HG03045 (cell line): ENCODE measurements at regions not wholly inside any gene's neighbourhood (a gene's known extent, or its start where the extent isn't known, plus 50 kb on each side); places are given as distances from the start of the nearest gene placed in this dataset.
"Not testable (repeated sequence)": the region's sequence is repeated elsewhere in the genome, so short reads cannot be mapped to it uniquely, and the experiment has no call there.

Experiments used
- ATAC-seq: cut with Tn5 transposase; IDR thresholded peaks from one replicate; pipeline ENCODE4 v1.9.1; 2021; ENCODE audit warnings: mild to moderate bottlenecking, moderate library complexity; ENCODE audit not compliant: unreplicated experiment

DNA sequence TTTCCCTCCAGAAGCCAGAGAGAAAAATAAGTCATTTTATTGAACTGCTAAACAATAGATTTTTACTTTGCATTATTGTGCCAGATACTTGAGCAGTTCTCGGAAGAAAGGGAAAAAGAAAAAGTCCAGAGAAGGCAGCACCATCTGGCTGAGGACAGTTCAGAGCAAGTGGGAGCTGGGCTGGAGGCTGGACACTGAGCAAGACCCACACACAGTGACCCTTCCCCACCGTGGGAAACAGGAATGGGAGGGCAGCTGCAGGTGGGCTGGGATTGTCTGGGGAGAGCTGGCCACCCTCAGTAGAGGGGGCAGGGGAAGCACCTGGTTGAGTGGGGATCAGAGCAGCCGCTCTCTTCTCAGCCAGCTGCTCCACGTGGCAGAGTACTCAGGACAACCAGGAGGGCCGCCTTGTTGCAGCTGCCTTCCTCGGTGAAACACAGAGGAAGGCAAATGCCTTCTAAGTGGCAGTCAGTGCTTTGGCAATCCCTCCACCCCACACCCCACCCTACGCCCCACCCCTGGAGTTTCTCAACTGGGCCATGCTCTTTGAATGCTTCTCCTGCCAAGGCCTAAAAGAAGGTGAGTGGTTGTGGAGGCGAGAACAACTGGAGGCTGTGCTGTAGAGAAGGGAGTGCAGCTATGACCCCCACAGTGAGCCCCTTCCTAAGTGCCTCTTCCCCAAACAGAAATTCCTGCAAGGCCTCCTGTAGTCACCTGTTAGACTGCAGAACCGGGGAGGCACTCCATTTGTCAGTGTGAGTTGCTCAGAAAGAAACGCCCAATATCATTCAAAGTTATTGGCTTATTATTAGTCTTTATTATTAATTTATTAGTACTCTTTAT is 179.3 kb downstream of the ZIC5 start:
- no peak for ATAC-seq

DNA sequence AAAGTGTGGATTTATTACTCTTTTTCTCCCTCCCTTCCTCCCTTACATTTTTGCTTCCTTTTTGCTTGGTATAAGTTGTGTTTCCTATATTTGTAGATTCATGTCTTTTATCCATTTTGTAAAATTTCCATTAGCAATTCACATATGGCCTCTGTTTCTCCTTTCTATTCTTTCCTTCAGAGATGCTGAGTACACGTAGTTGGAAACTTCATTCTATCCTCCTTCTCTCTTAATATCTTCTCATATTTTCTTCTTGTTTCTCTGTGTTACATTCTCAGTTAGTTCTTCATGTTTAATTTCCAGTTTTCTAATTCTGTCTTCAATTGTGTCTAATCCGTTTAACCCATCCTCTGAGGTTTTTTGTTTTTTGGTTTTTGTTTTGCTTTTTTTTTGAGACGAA is 188.9 kb downstream of the ZIC5 start:
- no peak for ATAC-seq

DNA sequence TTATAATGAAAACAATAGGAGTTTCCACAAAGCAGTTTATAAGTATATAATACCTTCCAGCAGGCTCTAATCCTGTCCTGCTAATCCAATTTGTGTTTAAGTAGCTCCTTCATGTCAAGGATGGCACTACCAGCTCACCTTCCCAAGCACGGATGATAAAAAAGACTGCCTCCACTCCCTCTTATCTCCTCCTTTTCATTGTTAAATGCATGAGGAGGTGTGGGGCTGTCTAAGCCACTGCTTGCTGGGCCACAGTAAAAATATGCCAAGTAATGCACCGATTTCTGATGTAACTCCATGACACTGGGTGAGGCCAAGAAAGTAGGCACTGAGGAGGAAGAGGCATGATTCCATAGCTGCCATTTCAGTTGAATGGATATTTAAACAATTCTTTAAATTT is 193.1 kb downstream of the ZIC5 start:
- ATAC-seq, result no peak

DNA sequence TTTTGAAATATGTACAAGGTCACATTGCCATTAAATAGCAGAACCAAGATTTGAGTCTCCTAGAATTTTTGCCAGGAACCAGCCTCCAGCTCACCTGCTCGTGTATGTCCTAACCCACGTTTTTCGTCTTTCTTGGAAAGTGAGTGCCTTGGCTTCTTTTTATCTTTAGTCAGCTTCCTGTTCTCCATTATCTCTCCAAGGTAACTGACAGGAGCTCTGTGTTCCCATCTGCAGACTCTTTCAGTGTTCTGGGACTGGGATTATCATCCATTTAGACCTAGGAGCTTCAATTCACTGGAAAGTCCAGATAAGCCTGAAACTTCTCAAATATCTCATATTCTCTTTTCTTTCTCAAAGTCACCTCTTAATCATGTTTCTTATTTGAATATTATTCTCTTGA is 193.7 kb downstream of the ZIC5 start:
- no peak for ATAC-seq

DNA sequence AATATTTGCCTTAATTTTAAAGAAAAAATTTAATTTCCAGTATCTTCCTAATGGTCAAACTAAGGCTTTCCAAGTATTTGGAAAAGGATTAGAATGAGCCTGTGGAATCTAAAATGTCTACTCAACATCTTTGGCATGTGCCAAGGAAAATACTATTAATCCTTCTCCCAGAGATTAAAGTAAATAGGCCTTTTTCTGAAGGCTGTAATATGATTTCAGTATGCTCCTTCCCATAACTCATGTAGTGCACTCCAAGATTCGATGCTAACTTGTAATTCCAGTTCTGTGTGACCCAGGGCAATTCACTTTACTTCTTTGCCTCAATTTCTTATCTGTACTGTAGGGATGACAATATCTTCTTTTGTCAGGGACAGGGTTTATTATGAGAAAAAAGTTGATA is 196.9 kb downstream of the ZIC5 start:
- no peak for ATAC-seq

DNA sequence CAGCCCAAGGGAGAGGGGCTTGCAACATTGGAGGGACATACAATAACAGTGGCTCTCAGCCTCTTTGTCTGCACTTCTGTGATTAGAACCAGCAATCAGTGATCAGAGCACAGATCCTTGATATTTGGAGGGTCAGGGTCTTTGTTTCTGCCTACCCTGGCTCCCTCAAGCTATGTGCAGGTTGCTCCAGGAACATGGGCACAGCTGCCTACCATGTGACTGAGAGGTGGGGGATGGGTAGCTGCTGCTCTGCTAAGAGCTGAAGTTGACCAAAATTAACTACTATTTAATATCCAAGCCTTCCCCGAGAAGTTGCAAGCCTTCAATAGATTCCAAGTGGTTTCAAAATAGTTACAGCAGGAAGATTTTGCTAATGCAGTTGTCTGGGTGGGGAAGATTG is 202.6 kb downstream of the ZIC5 start:
- no peak for ATAC-seq

DNA sequence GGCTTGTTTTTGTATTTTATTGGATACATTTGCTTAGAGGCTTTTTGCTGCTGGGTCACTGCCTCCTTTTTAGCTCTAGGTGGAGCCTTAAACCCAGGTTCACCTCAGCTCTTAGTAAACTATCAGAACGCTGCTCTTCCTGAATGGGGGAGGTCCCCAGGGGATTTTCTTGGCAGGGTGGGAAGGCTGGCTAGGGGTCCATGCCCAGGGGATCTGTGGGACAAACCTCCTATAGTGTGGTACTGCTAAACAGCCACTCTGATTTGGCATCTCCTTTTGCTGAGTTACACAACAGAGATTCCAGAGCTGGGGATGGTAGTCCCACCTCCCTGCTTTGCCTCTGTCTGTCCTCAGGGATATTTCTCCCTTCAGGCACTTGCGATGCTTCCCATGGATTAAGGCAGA is 204.9 kb downstream of the ZIC5 start:
- ATAC-seq, result no peak

DNA sequence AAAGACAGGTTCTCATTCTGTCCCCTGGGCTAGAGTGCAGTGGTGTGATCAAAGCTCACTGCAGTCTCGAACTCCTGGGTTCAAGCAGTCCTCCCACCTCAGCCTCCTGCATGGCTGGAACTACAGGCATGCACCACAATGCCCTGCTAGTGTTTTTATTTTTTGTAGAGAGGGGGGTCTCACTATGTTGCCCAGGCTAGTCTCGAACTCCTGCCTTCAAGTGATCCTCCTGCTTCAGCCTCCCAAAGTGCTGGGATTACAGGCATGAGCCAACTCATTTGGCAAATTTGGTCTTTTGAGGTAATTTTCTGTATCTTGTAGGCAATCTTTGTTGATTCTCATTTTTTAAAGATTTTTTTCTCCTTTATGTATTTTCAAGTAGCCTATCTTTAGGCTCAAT is 205.7 kb downstream of the ZIC5 start:
- ATAC-seq, result no peak

DNA sequence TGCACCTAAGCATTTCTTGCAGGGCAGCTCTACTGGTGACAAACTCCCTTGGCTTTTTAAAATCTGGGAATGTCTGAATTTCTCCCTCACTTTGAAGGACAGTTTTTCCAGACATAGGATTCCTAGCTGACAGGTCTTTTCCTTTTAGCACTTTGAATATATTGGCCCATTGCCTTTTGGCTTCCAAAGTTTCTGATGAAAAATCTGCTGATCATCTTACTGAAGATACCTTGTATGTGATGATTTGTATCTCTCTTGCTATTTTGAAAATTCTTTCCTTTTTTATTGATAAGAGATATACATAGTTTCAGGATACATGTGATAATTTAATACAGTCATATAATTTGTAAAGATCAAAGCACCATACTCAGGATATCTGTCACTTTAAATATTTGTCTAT is 211.1 kb downstream of the ZIC5 start:
- no peak for ATAC-seq

DNA sequence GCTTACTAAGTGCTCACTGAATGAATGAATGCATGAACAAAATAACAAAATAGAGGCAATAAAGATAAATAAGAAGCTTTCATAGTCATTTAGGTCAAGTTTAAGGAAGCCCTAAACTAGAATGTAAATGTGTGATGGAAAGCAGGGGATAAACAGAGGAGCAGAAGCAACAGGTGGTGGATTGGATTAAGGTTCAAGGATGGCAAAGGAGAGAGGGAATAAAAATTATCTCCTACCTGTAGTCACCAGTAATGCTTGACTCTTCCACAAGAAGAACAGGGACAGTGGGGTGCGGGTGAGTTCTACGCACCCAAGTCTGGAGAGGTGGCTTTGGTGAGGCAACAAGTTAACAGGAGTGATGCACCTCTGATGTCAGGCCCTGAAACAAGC is 212.4 kb downstream of the ZIC5 start:
- ATAC-seq, result no peak

DNA sequence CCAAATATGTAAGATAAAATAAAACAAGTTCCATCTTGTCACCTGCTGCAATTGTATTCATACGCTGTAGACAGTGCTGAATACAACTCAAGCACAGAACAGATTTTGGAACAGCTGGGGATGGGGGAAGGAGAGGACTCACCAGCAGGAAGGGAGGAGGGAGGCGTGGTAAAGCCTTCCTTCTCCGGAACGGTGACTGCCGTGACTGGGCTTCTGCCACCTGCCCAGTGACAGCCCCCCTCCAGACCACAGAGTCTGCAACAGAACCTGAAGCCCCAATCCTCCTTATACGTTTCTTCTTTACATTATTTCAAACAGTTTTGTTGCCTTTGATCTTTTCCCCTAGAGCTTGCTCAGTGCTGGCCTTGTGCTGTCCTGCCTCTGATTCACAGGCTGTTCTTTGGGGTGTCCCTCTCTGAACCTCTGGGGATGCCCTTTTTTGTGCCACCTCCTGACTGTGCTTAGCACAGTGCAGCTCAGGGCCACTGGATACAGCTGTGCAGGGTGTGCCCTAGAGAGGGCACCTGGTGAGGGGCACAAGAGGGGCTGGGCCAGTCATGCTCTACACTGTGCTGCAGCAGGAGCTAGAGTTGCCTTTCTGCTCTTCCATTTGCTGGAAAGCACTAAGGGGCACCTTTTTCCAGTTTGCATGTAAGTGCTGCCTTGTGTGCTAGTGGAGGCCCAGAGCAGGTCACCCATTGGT is 213.0 kb downstream of the ZIC5 start:
- no peak for ATAC-seq

DNA sequence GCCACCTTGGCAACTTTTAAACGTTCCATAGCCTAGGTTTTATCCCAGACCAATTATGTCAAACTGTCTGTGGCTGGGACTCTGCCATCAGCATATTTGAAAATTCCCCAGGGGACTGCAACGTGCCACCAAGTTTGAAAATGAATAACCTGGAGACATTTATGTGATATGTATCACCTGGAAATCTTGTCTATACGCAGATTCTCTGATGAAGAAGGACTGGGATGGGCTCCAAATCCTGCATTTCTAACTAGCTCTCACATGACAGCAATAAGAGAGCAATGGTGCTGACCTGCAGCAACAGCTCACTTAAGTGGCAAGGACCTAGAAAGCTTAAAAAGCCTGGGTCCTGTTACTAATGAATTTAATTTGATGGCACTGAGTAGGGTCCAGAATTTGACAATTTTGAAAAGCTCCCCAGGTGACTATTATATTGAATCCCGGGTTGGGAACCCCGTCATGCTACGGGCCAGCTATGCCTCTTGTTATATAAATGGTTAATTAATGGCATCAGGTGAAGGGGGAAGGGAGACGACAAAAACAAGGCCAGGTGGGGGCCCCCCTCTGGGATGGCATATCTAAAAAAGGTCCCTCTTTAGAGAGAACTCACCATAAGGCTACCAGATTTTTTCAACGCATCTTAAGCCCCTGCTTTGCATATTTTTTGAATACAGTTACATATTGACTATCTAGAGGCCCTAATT is 213.7 kb downstream of the ZIC5 start:
- ATAC-seq, result no peak

DNA sequence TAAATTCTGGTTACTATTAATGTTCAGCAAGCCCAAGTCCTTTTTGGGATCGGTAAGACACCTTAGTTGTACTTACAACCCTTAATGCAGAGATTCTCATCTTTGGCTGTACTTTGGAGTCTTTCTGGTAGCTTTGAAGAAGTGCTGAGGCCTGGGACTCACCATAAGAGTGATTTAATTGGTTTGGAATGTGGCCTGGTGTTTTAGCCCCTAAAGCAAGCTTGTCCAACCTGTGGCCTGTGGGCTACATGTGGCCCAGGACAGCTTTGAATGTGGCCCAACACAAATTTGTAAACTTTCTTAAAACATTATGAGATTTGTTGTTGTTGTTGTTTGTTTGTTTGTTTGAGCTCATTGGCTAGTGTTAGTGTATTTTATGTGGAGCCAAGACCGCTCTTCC is 215.3 kb downstream of the ZIC5 start:
- no peak for ATAC-seq

DNA sequence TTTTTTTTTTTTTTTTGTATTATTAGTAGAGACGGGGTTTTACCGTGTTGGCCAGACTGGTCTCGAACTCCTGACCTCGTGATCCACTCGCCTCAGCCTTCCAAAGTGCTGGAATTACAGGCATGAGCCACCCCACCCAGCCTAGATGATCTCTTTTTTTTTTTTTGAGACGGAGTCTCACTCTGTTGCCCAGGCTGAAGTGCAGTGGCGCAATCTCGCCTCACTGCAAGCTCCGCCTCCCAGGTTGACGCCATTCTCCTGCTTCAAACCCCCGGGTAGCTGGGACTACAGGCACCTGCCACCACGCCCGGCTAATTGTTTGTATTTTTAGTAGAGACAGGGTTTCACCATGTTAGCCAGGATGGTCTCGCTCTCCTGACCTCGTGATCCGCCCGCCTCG is 216.8 kb downstream of the ZIC5 start:
- not testable (repeated sequence) for ATAC-seq

DNA sequence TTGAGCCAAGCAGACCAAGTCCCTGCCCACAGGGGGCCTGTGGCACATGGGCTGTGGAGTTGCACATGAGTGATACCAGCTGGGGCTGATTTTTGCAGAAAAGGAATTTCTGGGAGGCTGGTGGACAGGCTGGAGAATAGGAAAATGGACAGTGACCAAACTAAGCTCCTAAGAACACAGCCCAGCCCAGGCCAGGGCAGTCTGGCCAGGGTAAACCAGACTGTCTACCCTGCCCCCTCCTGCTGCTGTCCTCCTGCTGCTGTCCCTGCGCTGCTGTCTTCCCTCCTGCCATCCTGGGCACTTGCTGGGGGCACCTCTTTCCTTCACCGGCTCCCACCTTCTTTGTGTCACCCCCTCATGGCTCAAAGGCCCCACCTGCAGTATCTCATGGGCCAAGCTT is 219.2 kb downstream of the ZIC5 start:
- ATAC-seq, result no peak

DNA sequence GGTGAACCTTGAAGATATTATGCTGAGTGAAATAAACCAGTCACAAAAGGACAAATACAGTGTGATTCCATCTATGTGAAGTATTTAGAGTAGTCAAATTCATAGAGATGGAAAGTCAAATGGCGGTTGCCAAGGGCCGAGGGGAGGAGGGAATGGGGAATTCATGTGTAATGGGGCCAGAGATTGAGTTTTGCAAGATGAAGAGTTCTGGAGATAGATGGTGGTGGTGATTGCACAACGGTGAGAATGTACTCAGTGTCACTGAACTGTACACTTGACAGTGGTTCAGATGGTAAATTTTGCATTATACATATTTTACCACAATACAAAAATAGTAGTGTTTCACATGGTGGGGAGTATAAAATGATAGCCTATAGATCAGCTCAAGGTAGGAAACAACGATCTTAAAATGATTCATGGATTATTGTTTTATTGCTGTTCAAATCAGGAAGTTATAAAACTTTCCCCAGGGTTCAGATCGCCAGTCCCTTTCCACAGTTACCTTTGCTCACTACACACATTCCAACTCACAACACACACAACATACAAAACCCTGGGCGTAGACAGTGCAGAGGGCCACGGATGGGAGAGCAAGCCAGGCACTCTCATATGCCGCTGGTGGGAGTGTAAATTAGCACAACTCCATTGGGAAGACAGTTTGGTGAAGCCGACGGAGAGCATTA is 219.9 kb downstream of the ZIC5 start:
- ATAC-seq, result no peak

DNA sequence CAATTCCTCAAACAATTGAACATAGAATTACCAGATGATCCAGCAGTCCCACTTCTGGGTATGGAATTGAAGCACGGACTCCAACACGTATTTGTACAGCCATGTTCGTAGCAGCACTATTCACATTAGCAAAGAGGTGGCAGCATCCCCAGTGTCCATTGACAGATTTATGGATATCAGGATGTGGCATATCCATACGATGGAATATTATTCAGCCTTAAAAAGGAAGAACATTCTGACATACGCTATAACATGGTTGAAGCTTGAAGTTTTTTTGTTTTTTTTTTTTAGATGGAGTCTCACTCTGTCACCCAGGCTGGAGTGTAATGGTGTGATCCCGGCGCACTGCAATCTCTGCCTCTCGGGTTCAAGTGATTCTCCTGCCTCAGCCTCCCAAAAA is 220.6 kb downstream of the ZIC5 start:
- ATAC-seq, result no peak

DNA sequence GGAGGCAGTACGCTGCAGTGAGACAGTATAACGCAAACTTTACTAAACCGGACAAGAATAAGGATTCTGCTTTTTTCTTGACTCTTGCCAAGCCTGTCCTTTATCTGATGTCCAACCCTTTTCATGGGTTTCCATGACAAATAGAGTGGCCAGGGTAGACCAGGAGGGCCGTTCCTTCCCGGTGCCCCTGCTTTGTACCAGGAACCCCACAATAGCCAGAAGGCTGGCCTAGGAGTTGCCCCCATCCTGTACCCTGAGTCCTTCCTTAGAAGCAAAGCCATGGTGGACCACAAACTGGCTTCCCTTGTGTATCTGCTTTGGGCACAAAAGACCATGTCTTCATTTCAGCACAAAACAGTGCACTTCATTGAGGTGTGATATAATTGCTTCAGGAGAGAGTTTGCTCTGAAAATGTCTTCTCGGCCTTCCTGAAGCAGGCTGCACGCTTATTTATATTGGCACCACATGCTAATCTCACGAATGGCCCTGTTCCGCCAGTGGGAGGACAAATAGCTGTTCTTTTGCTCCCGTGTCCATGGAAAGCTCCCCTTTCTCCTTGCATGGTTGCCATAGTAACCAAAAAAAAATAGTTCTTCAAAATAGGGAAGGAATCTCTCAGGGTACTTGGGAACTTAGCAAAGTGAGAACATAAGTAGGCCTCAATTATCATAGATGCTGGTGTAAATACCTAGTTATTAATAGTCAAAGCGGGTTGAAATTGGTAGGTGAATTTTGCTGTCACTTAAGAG is 222.1 kb downstream of the ZIC5 start:
- no peak for ATAC-seq

DNA sequence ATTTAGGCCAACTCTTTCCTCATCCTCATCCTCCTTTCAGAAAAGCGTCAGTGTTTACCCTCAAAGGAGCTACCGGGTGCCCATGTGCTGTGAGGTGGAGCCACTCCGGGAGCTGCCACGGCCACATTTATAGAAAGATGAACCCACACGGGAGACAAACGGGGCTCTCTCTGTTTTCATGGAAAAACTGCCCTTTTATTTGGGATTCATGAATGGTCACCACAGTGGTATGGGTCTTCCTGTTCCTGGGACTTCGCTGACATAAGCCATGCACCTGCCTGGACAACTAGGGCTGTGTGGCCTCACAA is 224.2 kb downstream of the ZIC5 start:
- ATAC-seq, result no peak

DNA sequence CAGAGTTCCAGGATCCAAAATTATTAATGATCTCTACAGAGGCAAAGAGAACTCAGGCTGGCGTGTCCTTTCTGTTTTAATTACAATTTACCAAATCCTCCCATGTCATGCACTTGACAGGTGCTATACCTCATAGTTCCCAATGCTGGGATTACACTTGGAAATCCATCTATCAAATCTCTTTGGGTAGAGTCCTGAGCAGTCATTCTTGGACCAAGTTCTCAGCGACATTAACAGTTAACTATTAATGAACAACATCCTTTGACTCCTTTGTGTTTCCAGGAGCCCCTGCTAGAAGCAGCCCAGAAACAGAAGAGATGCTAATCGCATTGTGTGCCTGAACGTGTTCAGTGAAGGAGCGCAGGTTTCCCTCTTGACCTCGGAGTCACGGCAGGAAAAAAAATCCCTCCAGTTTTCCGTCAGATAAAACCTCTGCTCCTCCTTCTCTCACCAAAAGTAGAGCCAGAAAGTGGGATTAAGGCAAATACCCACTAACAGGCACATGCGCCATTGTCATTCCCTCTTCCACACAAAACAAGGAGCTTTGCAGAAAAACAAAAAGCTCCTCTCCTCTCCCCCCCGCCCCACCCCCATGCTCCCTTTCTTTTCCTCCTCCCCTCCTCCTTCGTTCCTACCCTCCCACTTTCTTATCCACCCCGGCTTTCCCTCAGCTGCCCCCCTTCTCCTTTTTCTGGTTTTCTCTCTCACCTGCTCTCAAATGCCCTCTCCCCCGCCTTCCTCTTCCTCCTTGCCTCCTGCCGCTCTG is 224.7 kb downstream of the ZIC5 start:
- no peak for ATAC-seq
